ENCODE measurements at regions not wholly inside any gene's neighbourhood (a gene's known extent, or its start where the extent isn't known, plus 50 kb on each side); places are given as distances from the start of the nearest gene placed in this dataset.

DNA sequence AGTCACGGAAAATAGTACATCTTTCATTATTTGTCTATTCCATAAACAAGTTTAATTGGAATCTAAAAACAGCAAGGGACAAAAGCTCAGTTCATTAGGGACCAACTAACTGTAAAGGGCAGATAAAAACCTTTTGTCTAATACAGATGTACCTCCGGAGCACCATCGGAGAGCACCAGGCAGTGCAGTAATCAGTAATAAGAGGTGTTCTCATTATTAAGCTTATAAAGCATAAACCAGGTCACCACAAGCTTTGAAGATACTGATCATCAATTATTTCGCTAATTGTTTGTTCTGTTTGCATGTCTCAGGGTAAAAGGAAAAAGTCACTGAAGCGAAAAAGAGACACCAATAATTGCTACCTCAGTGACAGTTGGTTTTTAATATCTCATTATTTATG is 207.3 kb upstream of the PRKD1 start:
- no peaks in the 10 kb centered on the region for H3K27me3 ChIP-seq
- no peak overlapping the region for H3K27ac ChIP-seq
- H3K9me3 ChIP-seq (ENCODE audit: low read depth), result no peaks in the 10 kb centered on the region
- DNase-seq (ENCODE audit: low read depth in 1 of 2, low spot score in 1 of 2), result no peak
- no peak overlapping the region for H3K4me3 ChIP-seq
- H3K4me1 ChIP-seq (ENCODE audit: low read depth), result no peaks in the 10 kb centered on the region
- TF ChIP-seq, protein P1, sequence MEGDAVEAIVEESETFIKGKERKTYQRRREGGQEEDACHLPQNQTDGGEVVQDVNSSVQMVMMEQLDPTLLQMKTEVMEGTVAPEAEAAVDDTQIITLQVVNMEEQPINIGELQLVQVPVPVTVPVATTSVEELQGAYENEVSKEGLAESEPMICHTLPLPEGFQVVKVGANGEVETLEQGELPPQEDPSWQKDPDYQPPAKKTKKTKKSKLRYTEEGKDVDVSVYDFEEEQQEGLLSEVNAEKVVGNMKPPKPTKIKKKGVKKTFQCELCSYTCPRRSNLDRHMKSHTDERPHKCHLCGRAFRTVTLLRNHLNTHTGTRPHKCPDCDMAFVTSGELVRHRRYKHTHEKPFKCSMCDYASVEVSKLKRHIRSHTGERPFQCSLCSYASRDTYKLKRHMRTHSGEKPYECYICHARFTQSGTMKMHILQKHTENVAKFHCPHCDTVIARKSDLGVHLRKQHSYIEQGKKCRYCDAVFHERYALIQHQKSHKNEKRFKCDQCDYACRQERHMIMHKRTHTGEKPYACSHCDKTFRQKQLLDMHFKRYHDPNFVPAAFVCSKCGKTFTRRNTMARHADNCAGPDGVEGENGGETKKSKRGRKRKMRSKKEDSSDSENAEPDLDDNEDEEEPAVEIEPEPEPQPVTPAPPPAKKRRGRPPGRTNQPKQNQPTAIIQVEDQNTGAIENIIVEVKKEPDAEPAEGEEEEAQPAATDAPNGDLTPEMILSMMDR (IDR thresholded peaks at IDR 0.05; ENCODE audit: low read depth, low read length), result no peak
- no peaks in the 10 kb centered on the region for H3K36me3 ChIP-seq

DNA sequence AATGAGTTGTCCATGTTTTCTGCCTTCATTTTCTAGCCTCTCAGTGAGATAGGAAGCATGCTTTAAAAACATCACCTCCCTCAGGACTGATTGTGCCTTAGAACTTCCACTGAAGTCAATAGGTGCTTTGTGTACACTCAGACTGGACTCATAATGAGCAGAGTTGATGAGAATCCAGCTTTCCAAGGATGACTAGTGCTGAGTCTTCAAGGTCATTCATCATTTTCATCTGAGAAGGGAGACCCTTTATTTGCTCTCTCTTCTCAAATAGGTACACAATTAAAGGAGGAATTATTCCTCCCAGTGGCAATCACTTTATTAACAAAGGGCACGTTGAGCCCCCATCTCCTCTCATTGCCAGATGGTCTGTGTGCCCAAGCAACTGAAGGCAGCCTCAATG is 210.9 kb upstream of the PRKD1 start:
- H3K9me3 ChIP-seq (ENCODE audit: low read depth), result no peaks in the 10 kb centered on the region
- no peak overlapping the region for H3K27ac ChIP-seq
- H3K27me3 ChIP-seq, result no peaks in the 10 kb centered on the region
- H3K36me3 ChIP-seq, result no peaks in the 10 kb centered on the region
- no peak overlapping the region for H3K4me3 ChIP-seq
- TF ChIP-seq, protein P1 (IDR thresholded peaks at IDR 0.05; ENCODE audit: low read depth, low read length), result no peak
- H3K4me1 ChIP-seq (ENCODE audit: low read depth), result no peaks in the 10 kb centered on the region
- DNase-seq (ENCODE audit: low read depth in 1 of 2, low spot score in 1 of 2), result no peak

DNA sequence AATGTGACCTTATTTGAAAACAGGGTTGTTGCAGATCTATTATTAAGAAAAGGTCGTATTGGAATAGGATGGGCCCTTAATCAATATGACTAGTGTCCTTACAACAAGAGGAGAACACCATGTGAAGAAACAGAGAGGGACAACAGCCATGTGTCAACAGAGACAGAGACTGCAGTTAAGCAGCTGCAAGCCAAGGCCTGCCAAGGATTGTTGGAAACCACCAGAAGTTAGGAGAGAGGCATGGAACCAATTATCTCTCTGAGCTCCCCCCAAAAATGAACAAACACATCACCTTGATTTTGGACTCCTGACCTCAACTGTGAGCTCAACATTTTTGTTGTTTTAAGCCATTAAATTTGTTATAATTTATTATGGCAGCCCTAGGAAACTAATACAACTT is 214.6 kb upstream of the PRKD1 start:
- Histone ChIP-seq H3K27me3 (no peaks in the 10 kb centered on the region), H3K4me1 (ENCODE audit: low read depth) (no peaks in the 10 kb centered on the region), H3K36me3 (no peaks in the 10 kb centered on the region), H3K27ac (no peak overlapping the region), H3K9me3 (ENCODE audit: low read depth) (no peaks in the 10 kb centered on the region), H3K4me3 (no peak overlapping the region)
- no peak for DNase-seq (ENCODE audit: low read depth in 1 of 2, low spot score in 1 of 2)
- TF ChIP-seq, protein P1 (IDR thresholded peaks at IDR 0.05; ENCODE audit: low read depth, low read length), result no peak

DNA sequence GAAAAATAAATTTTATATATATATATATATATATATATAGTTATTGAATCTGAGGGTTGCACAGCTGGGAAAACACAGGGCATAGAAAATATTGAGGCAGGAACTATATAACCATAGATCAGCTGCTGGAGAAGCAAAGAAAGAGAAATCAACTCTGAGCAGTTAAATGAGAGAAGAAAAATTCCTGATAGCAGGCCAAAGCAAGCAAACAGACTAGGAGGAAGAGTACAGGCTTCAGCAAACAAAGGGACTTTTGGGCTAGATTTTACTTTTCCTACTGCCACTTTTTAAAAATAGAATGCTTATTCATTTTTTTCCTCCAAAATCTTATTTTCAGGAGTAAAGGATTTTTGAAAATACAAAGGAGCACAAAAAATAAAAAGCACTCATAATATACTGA is 216.0 kb upstream of the PRKD1 start:
- H3K9me3 ChIP-seq (ENCODE audit: low read depth), result no peaks in the 10 kb centered on the region
- peak in 1 of 2 donors; percentile 28 for DNase-seq (ENCODE audit: low read depth in 1 of 2, low spot score in 1 of 2)
- TF ChIP-seq, protein P1 (IDR thresholded peaks at IDR 0.05; ENCODE audit: low read depth, low read length), result no peak
- no peaks in the 10 kb centered on the region for H3K27me3 ChIP-seq
- no peaks in the 10 kb centered on the region for H3K4me1 ChIP-seq (ENCODE audit: low read depth)
- no peak overlapping the region for H3K27ac ChIP-seq
- no peaks in the 10 kb centered on the region for H3K36me3 ChIP-seq
- no peak overlapping the region for H3K4me3 ChIP-seq

DNA sequence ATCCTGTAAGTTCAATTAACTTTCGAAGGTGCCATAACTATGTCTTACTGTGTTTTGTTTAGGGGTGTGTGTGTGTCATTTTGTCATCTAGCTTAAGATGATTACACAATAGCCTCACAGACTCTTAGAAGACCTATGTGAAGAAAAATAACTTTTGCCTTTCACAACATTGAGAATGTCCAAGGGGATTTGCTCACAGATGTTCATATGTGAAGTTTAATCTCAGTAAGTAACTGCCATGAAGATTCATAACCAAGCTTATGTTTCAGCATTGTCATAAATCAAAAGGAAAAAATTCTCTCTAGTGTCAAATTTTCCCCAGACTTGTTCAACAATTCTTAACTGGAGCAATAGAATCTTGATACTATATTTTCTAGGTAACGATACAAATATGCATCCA is 226.1 kb upstream of the PRKD1 start:
- Histone ChIP-seq H3K9me3 (ENCODE audit: low read depth) (no peaks in the 10 kb centered on the region), H3K4me3 (no peak overlapping the region), H3K4me1 (ENCODE audit: low read depth) (peaks cover 9% of the 10 kb centered on the region), H3K27ac (no peak overlapping the region), H3K36me3 (no peaks in the 10 kb centered on the region), H3K27me3 (no peaks in the 10 kb centered on the region)
- no peak for DNase-seq (ENCODE audit: low read depth in 1 of 2, low spot score in 1 of 2)
- TF ChIP-seq, protein P1 (IDR thresholded peaks at IDR 0.05; ENCODE audit: low read depth, low read length), result no peak

DNA sequence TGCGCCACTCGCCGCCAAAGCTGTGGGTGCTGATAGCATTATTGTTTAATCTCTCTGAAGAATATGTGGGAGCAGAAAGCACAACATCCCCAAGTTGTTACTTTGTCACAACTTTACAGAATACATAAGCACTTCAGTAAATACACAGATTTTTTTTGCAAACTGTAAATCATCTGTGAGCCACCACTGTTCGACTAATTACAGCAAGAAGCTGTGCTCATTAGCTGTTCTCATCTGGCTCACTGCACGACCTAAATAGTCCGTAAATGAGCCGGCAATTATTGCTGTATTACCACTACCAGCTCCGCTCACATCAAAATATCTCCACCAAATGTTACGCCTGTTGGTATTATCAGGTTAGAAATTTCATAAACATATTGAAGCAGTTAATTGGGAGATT is 228.9 kb upstream of the PRKD1 start:
- no peak for DNase-seq (ENCODE audit: low read depth in 1 of 2, low spot score in 1 of 2)
- Histone ChIP-seq H3K36me3 (no peaks in the 10 kb centered on the region), H3K4me3 (no peak overlapping the region), H3K27ac (no peak overlapping the region), H3K27me3 (peaks cover 3% of the 10 kb centered on the region), H3K4me1 (ENCODE audit: low read depth) (peaks cover 12% of the 10 kb centered on the region), H3K9me3 (ENCODE audit: low read depth) (no peaks in the 10 kb centered on the region)
- TF ChIP-seq, protein P1 (IDR thresholded peaks at IDR 0.05; ENCODE audit: low read depth, low read length), result no peak
